CD4-positive, CD25-positive, alpha-beta regulatory T cell (primary cell): ENCODE measurements at regions not wholly inside any gene's neighbourhood (a gene's known extent, or its start where the extent isn't known, plus 50 kb on each side); places are given as distances from the start of the nearest gene placed in this dataset.
"Not testable (repeated sequence)": the region's sequence is repeated elsewhere in the genome, so short reads cannot be mapped to it uniquely, and the experiment has no call there.

Source experiments
- ATAC-seq, 2 donors: fragments of 150-1000 bp; cut with Tn5 transposase; one replicate each; pipeline ENCODE4 v1.10.0; 2021; ENCODE audit warnings: low read depth in 2 of 2, moderate number of reproducible peaks in 2 of 2, moderate library complexity in 1 of 2
- DNase-seq, 3 donors: peaks; one replicate each; pipeline versions ENCODE4 v3.0.0 to v3.0.0-alpha.2; 2012 to 2022; ENCODE audit warnings: mixed read lengths in 1 of 3
- H3K27ac ChIP-seq: one replicate; pipeline ENCODE4 v1.7.0; 2013; ENCODE audit warnings: mild to moderate bottlenecking, low read length; ENCODE audit not compliant: insufficient read depth, poor library complexity, severe bottlenecking
- H3K27me3 ChIP-seq: one replicate; pipeline ENCODE4 v1.7.0; 2013; ENCODE audit warnings: low read length; ENCODE audit not compliant: control insufficient read depth, insufficient read depth
- H3K36me3 ChIP-seq: one replicate; pipeline ENCODE4 v1.7.0; 2013; ENCODE audit warnings: mild to moderate bottlenecking, low read length, moderate library complexity; ENCODE audit not compliant: control insufficient read depth, insufficient read depth
- H3K4me1 ChIP-seq: 2 replicates; pipeline ENCODE4 v1.7.0; 2013; ENCODE audit warnings: mild to moderate bottlenecking, low read length; ENCODE audit not compliant: insufficient read depth, control insufficient read depth, poor library complexity, severe bottlenecking
- H3K4me3 ChIP-seq: one replicate; pipeline ENCODE4 v1.7.0; 2013; ENCODE audit warnings: low read depth, mild to moderate bottlenecking, low read length, moderate library complexity
- H3K9me3 ChIP-seq, 2 experiments: 1 replicate in 1 of 2; 2 replicates in 1 of 2; pipeline ENCODE4 v1.7.0; 2013; ENCODE audit warnings: low read length in 2 of 2, mild to moderate bottlenecking in 1 of 2, moderate library complexity in 1 of 2; ENCODE audit not compliant: control insufficient read depth in 2 of 2
- H3K27ac Mint-ChIP-seq, 3 donors: one replicate each; pipeline ENCODE4 v1.8.0; 2020 to 2022; ENCODE audit warnings: mild to moderate bottlenecking in 3 of 3, mixed read lengths in 3 of 3, moderate library complexity in 2 of 3
- H3K27me3 Mint-ChIP-seq: one replicate; pipeline ENCODE4 v1.8.0; 2022; ENCODE audit warnings: mild to moderate bottlenecking, mixed read lengths
- H3K36me3 Mint-ChIP-seq: one replicate; pipeline ENCODE4 v1.8.0; 2020; ENCODE audit warnings: mixed read lengths
- H3K4me1 Mint-ChIP-seq, 4 donors: one replicate each; pipeline ENCODE4 v1.8.0; 2020 to 2022; ENCODE audit warnings: mixed read lengths in 4 of 4, mild to moderate bottlenecking in 1 of 4
- H3K4me3 Mint-ChIP-seq, 4 donors: one replicate each; pipeline ENCODE4 v1.8.0; 2020 to 2022; ENCODE audit warnings: mild to moderate bottlenecking in 4 of 4, mixed read lengths in 4 of 4, moderate library complexity in 3 of 4
- H3K9me3 Mint-ChIP-seq, 7 donors: one replicate each; pipeline ENCODE4 v1.8.0; 2020 to 2022; ENCODE audit warnings: mixed read lengths in 7 of 7, mild to moderate bottlenecking in 3 of 7, moderate library complexity in 2 of 7

DNA sequence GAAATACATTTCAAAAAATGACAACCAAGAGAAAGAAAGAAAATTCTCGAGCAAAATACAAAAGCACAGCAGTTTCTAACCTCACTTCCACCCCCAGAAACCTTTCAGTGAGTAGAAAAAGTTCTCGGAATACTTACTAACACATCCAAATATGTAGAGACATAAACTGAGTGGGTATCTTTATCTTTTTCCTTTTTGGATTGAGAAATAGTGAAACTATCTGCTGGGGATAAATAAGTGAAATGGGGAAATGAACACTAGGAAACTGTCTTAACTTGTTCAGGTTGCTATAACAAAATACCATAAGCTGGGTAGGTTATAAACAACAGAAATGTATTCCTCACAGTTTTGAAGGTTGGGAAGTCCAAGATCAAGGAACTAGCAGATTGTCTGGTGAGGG lies 72.0 kb downstream of the VCAM1 start:
- H3K36me3 Mint-ChIP-seq: no peaks in the 10 kb centered on the region
- H3K4me1 Mint-ChIP-seq: no peaks in the 10 kb centered on the region
- no peak for DNase-seq
- no peak overlapping the region for H3K4me3 Mint-ChIP-seq
- Histone ChIP-seq H3K9me3 (no peaks in the 10 kb centered on the region), H3K27ac (no peak overlapping the region), H3K27me3 (peaks cover 5% of the 10 kb centered on the region), H3K36me3 (no peaks in the 10 kb centered on the region), H3K4me3 (no peak overlapping the region), H3K4me1 (no peaks in the 10 kb centered on the region)
- no peak for ATAC-seq
- peaks cover 16% of the 10 kb centered on the region for H3K27me3 Mint-ChIP-seq
- H3K27ac Mint-ChIP-seq: no peak overlapping the region
- peaks cover 0 to 7% (median 0%) of the 10 kb centered on the region in 7 donors for H3K9me3 Mint-ChIP-seq

DNA sequence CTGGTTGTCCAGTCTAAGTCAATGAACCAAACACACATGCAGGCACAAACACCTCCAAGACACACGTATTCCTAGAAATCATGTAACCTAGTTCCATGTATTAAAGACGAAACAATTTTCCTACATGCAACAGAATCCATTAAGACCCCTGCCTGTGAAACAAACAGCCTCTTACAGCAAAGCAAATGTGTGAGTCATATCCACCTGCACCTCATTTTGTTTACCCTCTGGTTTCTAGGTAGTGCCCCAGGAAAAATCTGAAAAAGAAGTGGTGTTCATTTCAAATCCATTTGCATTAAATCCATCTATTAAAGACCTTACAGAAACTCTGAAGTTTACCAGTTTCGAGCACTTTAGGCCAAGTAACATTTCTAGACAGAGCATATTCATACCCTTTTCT lies 74.1 kb downstream of the VCAM1 start:
- Mint-ChIP-seq H3K36me3 (no peaks in the 10 kb centered on the region), H3K4me3 (no peak overlapping the region), H3K27ac (no peak overlapping the region), H3K27me3 (peaks cover 13% of the 10 kb centered on the region), H3K9me3 (peaks cover 0 to 7% (median 0%) of the 10 kb centered on the region in 7 donors), H3K4me1 (no peaks in the 10 kb centered on the region)
- H3K27me3 ChIP-seq: peaks cover 2% of the 10 kb centered on the region
- no peak overlapping the region for H3K4me3 ChIP-seq
- H3K27ac ChIP-seq: no peak overlapping the region
- DNase-seq (no peak), ATAC-seq (no peak)
- no peaks in the 10 kb centered on the region for H3K36me3 ChIP-seq
- no peaks in the 10 kb centered on the region for H3K9me3 ChIP-seq
- no peaks in the 10 kb centered on the region for H3K4me1 ChIP-seq

DNA sequence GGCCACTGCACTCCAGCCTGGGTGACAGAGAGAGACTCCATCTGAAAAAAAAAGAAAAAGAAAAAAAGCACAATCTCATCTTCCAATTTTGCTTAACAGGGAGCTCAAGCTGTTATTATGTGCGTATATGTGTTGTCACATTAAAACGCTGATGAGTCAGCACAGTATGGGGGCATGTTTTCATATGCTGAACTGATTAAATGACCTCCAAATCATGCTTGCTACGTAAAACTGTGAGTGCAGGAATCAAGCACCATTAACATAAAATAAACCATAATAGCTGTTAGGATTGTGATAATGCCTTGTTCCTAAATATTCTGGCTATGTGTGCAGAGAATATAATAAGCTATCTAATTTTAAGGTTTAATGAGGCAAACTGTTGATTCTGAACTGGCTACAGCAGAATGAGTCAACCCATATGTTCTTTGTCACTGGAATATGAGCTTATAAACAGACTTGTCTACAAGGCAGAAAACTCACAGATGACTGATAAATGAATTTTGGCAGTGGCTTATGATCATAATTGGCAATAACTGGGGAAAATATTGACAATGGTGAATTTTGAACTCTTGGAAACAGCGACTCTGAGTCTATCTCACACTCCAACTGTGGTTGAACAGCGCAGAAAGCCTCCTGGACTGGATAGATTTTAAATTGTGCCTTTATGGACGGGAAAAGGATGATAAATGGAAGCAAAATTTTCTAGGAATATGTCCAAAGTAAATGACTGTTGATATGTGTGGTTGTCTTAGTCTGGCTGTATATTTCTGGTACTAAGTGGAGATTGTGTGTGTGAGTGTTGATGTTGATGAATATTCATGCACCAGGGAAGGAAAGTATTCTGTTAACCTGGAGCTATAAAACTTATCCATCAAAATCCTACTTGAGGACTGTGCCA lies 75.5 kb downstream of the VCAM1 start:
- H3K4me3 ChIP-seq: no peak overlapping the region
- no peaks in the 10 kb centered on the region for H3K4me1 ChIP-seq
- H3K27me3 ChIP-seq: peaks cover 2% of the 10 kb centered on the region
- H3K27ac Mint-ChIP-seq: peak overlapping the region in 1 of 3 donors; percentile 16
- peaks cover 12% of the 10 kb centered on the region for H3K27me3 Mint-ChIP-seq
- no peak overlapping the region for H3K27ac ChIP-seq
- H3K9me3 ChIP-seq: no peaks in the 10 kb centered on the region
- no peak overlapping the region for H3K4me3 Mint-ChIP-seq
- H3K36me3 ChIP-seq: no peaks in the 10 kb centered on the region
- H3K9me3 Mint-ChIP-seq: peaks cover 0 to 7% (median 0%) of the 10 kb centered on the region in 7 donors
- DNase-seq: no peak
- no peak for ATAC-seq
- no peaks in the 10 kb centered on the region for H3K4me1 Mint-ChIP-seq
- H3K36me3 Mint-ChIP-seq: no peaks in the 10 kb centered on the region

DNA sequence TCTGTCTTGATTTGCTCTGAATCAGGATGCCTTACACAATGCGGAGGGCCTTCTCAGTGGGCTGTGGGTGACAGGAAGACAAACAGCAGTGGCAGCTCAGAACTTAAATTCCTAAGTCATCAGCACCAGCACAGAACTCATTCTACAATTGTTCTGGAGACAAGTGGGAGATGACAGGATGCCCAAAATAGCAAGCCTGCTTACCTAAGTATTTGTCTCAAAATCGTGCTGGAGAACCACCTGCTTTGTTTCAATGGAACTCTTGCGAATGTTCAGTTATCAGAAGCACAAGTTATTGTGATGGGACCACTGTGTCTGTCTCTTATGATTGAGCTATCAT lies 76.1 kb downstream of the VCAM1 start:
- Histone ChIP-seq H3K36me3 (no peaks in the 10 kb centered on the region), H3K4me3 (no peak overlapping the region), H3K9me3 (no peaks in the 10 kb centered on the region), H3K27me3 (peaks cover 2% of the 10 kb centered on the region), H3K4me1 (no peaks in the 10 kb centered on the region), H3K27ac (no peak overlapping the region)
- no peak overlapping the region for H3K4me3 Mint-ChIP-seq
- no peak for DNase-seq
- no peaks in the 10 kb centered on the region for H3K36me3 Mint-ChIP-seq
- no peaks in the 10 kb centered on the region for H3K4me1 Mint-ChIP-seq
- peaks cover 0 to 5% (median 4%) of the 10 kb centered on the region in 7 donors for H3K9me3 Mint-ChIP-seq
- H3K27me3 Mint-ChIP-seq: peaks cover 12% of the 10 kb centered on the region
- ATAC-seq: no peak
- peak overlapping the region in 1 of 3 donors; percentile 16 for H3K27ac Mint-ChIP-seq

DNA sequence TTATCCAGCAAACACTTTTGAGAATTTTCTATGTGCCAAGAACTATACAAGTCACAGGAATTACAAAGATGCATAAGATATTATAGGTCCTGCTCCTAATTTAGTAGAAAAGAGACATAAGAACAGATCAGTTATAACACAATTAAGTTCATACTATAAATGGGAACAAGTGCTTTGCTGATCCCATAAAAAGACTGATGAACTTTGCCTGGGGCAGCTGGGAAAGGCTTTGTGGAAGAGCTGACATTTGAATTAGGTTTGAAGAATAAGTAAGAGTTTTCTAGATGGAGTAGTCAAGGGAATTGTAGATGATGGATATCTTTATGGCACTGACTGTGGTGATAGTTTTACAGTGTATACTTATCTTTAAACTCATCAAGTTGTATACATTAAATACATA lies 76.5 kb downstream of the VCAM1 start:
- Mint-ChIP-seq H3K9me3 (peaks cover 0 to 7% (median 4%) of the 10 kb centered on the region in 7 donors), H3K27me3 (peaks cover 12% of the 10 kb centered on the region), H3K4me1 (no peaks in the 10 kb centered on the region), H3K27ac (no peak overlapping the region), H3K36me3 (no peaks in the 10 kb centered on the region), H3K4me3 (no peak overlapping the region)
- no peaks in the 10 kb centered on the region for H3K36me3 ChIP-seq
- H3K4me3 ChIP-seq: no peak overlapping the region
- H3K27ac ChIP-seq: no peak overlapping the region
- H3K9me3 ChIP-seq: no peaks in the 10 kb centered on the region
- no peaks in the 10 kb centered on the region for H3K4me1 ChIP-seq
- H3K27me3 ChIP-seq: peaks cover 2% of the 10 kb centered on the region
- no peak for DNase-seq
- ATAC-seq: no peak

DNA sequence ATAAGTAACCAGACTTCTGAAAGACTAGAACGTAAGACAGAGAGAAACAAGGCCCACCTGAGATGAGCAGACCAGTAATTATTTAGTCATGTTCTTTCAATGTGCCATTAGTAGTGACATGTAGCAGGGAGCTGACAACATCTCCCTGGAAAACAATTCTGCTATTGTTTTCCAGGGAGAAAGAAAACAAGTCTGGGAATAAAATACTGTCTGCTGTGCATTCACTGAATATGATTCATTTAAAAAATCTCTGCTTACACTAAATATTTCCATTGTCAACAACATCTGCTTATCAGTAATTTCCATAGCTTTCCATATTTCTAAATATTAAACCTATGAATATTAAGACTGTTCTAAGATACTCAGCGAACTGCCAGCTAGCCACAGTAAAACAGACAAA lies 80.0 kb downstream of the VCAM1 start:
- Histone ChIP-seq H3K36me3 (no peaks in the 10 kb centered on the region), H3K4me3 (no peak overlapping the region), H3K9me3 (no peaks in the 10 kb centered on the region), H3K27me3 (no peaks in the 10 kb centered on the region), H3K4me1 (no peaks in the 10 kb centered on the region), H3K27ac (no peak overlapping the region)
- DNase-seq (no peak), ATAC-seq (no peak)
- Mint-ChIP-seq H3K4me1 (no peaks in the 10 kb centered on the region), H3K27ac (no peak overlapping the region), H3K9me3 (peaks cover 0 to 11% (median 7%) of the 10 kb centered on the region in 7 donors), H3K27me3 (peaks cover 10% of the 10 kb centered on the region), H3K36me3 (no peaks in the 10 kb centered on the region), H3K4me3 (no peak overlapping the region)

DNA sequence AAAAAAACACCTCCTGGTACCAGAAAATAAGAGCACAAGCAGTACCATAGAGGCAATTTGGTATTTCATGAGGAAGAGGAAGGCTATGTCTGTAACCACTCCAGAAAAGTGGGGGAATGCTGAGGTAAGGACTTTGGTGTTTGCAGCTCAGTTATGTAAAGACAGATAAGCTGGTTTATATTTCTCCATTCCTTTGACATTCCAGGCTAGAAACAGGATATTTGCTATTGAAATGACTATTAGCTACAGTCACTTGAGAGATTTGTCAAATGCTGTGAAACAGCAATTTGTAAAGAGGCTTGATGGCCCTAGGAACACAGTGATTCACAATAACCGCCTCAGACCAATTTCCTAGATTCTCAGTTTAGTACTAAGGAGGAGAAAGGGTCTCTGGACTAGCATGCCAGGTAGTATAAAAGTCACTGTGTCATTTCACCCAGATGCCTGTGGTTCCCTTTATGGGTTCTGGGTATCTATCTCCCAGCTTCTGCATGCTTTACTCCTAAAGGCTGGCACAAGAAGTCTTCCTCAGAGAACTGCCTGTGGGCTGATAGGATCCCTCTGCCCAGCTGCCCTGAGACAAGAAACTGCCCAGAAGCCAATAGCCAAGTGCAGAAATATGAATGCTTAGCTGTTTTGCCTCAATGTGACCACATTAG lies 80.5 kb downstream of the VCAM1 start:
- no peak for DNase-seq
- Histone ChIP-seq H3K9me3 (no peaks in the 10 kb centered on the region), H3K4me3 (no peak overlapping the region), H3K27me3 (no peaks in the 10 kb centered on the region), H3K4me1 (no peaks in the 10 kb centered on the region), H3K27ac (no peak overlapping the region), H3K36me3 (no peaks in the 10 kb centered on the region)
- Mint-ChIP-seq H3K36me3 (no peaks in the 10 kb centered on the region), H3K9me3 (peaks cover 0 to 10% (median 7%) of the 10 kb centered on the region in 7 donors), H3K27ac (no peak overlapping the region), H3K4me3 (no peak overlapping the region), H3K27me3 (peaks cover 10% of the 10 kb centered on the region), H3K4me1 (no peaks in the 10 kb centered on the region)
- no peak for ATAC-seq

DNA sequence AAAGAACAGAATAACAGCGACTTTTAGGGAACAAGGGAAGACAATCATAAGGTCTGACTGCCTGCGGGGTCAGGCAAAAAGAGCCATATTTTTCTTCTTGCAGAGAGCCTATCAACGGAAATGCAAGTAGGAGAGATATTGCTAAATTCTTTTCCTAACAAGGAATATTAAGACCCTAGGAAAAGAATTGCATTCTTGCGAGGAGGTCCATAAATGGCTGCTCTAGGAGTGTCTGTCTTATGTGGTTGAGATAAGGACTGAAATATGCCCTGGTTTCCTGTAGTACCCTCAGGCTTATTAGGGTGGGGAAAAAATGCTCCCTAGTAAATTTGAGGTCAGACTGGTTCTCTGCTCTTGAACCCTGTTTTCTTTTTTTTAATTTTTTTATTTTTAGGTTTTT lies 81.7 kb downstream of the VCAM1 start:
- not testable (repeated sequence) for H3K27ac ChIP-seq, H3K36me3 ChIP-seq

More for the DNA sequence above, 81.7 kb downstream of the VCAM1 start:
- ATAC-seq, H3K4me3 ChIP-seq, H3K4me1 Mint-ChIP-seq, H3K9me3 ChIP-seq, H3K4me3 Mint-ChIP-seq, H3K27ac Mint-ChIP-seq, H3K4me1 ChIP-seq, H3K27me3 ChIP-seq, DNase-seq, H3K36me3 Mint-ChIP-seq, H3K27me3 Mint-ChIP-seq: not testable (repeated sequence)
- peaks cover 0 to 11% (median 7%) of the 10 kb centered on the region in 7 donors for H3K9me3 Mint-ChIP-seq
